NT2/D1 (cell line): ENCODE measurements at regions not wholly inside any gene's neighbourhood (a gene's known extent, or its start where the extent isn't known, plus 50 kb on each side); places are given as distances from the start of the nearest gene placed in this dataset.

Source experiments
- DNase-seq: peaks from one replicate; pipeline ENCODE4 v3.0.0-alpha.2; 2011; ENCODE audit warnings: low read depth, low spot score
- H3K27me3 ChIP-seq: 2 replicates; pipeline ENCODE4 v1.6.0; 2011; ENCODE audit warnings: mild to moderate bottlenecking; ENCODE audit not compliant: insufficient read length, insufficient read depth
- H3K36me3 ChIP-seq: 2 replicates; pipeline ENCODE4 v1.6.1; 2011; ENCODE audit warnings: mild to moderate bottlenecking, low read length, mixed read lengths; ENCODE audit not compliant: insufficient read depth, insufficient read length
- H3K4me1 ChIP-seq: 2 replicates; pipeline ENCODE4 v1.5.1; 2011; ENCODE audit not compliant: insufficient read depth, insufficient read length
- H3K4me3 ChIP-seq: 2 replicates; pipeline ENCODE4 v1.5.1; 2011; ENCODE audit warnings: low read depth; ENCODE audit not compliant: insufficient read length
- H3K9ac ChIP-seq: 2 replicates; pipeline ENCODE4 v1.6.0; 2011; ENCODE audit warnings: low read depth; ENCODE audit not compliant: insufficient read length
- H3K9me3 ChIP-seq: 2 replicates; pipeline ENCODE4 v1.5.1; 2011; ENCODE audit warnings: mild to moderate bottlenecking, low read length; ENCODE audit not compliant: insufficient read depth
- SUZ12 ChIP-seq: IDR thresholded peaks from 2 replicates; pipeline ENCODE4 v1.6.1; 2011; ENCODE audit not compliant: insufficient read length, insufficient read depth; ENCODE audit errors: extremely low read depth
- YY1 ChIP-seq: IDR thresholded peaks from 2 replicates; pipeline ENCODE4 v1.6.1; 2011; ENCODE audit not compliant: insufficient read length, insufficient read depth
- ZNF274 ChIP-seq: IDR thresholded peaks from 2 replicates; pipeline ENCODE4 v1.6.1; 2011; ENCODE audit warnings: mild to moderate bottlenecking, low read depth, low read length

DNA sequence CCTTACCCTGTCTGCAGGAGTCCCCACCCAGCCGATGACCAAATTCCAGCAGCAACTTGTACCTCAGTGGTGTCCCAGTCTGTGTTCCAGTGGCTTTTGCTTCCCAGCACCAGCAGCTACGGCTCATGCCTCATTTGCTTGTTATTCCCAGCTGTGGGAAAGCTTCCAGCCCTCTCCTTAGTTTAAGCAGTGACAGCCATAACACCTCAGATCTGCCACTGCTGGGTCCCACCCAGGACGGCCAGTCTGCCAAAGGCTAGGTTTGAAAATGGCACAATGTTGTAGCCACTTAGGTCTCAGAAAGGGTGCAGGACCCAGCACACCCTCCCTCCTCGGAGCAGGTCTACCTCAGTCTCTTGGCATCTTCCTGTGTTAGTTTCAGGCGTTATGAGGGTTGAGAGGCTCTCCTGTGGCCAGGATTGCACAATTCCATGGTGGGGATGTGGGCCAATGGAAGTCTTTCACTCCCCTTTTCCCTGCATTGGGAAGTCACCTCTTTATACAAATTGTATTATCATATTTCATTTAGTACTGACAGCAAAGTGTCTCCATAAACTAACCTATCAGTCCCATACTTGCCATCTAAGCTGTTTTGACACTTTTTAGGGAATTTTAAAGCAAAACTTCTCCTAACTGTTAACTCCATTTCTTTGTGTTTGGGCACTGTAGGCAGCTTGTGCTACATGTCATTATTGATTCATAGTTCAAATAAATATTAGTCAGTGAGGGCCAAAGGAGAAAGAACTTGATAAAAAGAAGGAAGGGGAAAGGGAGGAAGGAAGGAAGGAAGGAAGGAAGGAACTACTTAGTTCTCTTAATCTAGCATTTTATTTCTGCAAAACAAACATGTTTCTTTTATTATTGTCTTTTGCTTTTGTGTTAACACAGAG lies 62.9 kb upstream of the FAM110C start:
- Histone ChIP-seq H3K9me3 (no peaks in the 10 kb centered on the region; the same call in 1 of the 2 replicates), H3K27me3 (no peaks in the 10 kb centered on the region), H3K4me3 (no peak overlapping the region), H3K36me3 (no peaks in the 10 kb centered on the region), H3K9ac (no peak overlapping the region), H3K4me1 (no peaks in the 10 kb centered on the region)
- no peak for DNase-seq
- TF ChIP-seq SUZ12 (no peak), YY1 (no peak), ZNF274 (no peak)

- Histone ChIP-seq H3K9ac (no peak overlapping the region), H3K27me3 (no peaks in the 10 kb centered on the region), H3K36me3 (no peaks in the 10 kb centered on the region), H3K4me1 (no peaks in the 10 kb centered on the region), H3K4me3 (no peak overlapping the region), H3K9me3 (no peaks in the 10 kb centered on the region)
- no peak for TF ChIP-seq ZNF274
- no peak for DNase-seq
Observed at GRCh38 chr2:101016-101415, 54.7 kb upstream of the FAM110C start.
